ENCODE measurements at regions not wholly inside any gene's neighbourhood (a gene's known extent, or its start where the extent isn't known, plus 50 kb on each side); places are given as distances from the start of the nearest gene placed in this dataset.

GRCh38 chr12:46555406-46555852 is 182.9 kb upstream of the SLC38A2 start:
- TF ChIP-seq CTBP2 (IDR thresholded peaks at IDR 0.05; ENCODE audit: borderline replicate concordance, insufficient read depth, insufficient read length, low read length) (no peak), MAX (IDR thresholded peaks at IDR 0.05) (no peak), POU5F1 (IDR thresholded peaks at IDR 0.05; ENCODE audit: low read depth, low read length) (no peak), YY1 (IDR thresholded peaks at IDR 0.05; ENCODE audit: low read depth, low read length) (no peak), POLR2A (IDR thresholded peaks at IDR 0.05; ENCODE audit: control extremely low read depth in 1 of 2, low read depth in 2 of 2, low read length in 2 of 2) (no peak)
- TF ChIP-seq, protein P1, sequence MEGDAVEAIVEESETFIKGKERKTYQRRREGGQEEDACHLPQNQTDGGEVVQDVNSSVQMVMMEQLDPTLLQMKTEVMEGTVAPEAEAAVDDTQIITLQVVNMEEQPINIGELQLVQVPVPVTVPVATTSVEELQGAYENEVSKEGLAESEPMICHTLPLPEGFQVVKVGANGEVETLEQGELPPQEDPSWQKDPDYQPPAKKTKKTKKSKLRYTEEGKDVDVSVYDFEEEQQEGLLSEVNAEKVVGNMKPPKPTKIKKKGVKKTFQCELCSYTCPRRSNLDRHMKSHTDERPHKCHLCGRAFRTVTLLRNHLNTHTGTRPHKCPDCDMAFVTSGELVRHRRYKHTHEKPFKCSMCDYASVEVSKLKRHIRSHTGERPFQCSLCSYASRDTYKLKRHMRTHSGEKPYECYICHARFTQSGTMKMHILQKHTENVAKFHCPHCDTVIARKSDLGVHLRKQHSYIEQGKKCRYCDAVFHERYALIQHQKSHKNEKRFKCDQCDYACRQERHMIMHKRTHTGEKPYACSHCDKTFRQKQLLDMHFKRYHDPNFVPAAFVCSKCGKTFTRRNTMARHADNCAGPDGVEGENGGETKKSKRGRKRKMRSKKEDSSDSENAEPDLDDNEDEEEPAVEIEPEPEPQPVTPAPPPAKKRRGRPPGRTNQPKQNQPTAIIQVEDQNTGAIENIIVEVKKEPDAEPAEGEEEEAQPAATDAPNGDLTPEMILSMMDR (IDR thresholded peaks at IDR 0.05; ENCODE audit: control extremely low read depth in 1 of 3, insufficient read depth in 1 of 3, low read depth in 1 of 3, low read length in 3 of 3): no peak
